B cell (primary cell): ENCODE measurements at regions not wholly inside any gene's neighbourhood (a gene's known extent, or its start where the extent isn't known, plus 50 kb on each side); places are given as distances from the start of the nearest gene placed in this dataset.
"Not testable (repeated sequence)": the region's sequence is repeated elsewhere in the genome, so short reads cannot be mapped to it uniquely, and the experiment has no call there.

Experiments
- ATAC-seq: fragments of 200-7000 bp; cut with Tn5 transposase; one replicate; pipeline ENCODE4 v1.10.0; 2021; ENCODE audit warnings: low read depth, mild to moderate bottlenecking, moderate number of reproducible peaks, moderate library complexity
- CTCF ChIA-PET: fragments of 350-600 bp; sonication (Branson Sonifier 250); formaldehyde crosslinking; loops from one replicate; lab custom pipeline; 2021; ENCODE audit warnings: antibody characterized with exemption, inconsistent platforms; lab: Charles Lee
- POLR2A ChIA-PET: fragments of 350-600 bp; sonication (Branson Sonifier 250); formaldehyde crosslinking; loops from one replicate; lab custom pipeline; 2021; ENCODE audit warnings: antibody characterized with exemption; lab: Charles Lee
- DNase-seq: peaks from one replicate; pipeline ENCODE4 v3.0.0; 2013
- H2AFZ ChIP-seq: 2 replicates; pipeline ENCODE4 v1.6.1; 2012; ENCODE audit warnings: mild to moderate bottlenecking, low read depth, low read length; ENCODE audit not compliant: insufficient read depth, poor library complexity, severe bottlenecking
- H3K27ac ChIP-seq, 2 donors: 1 replicate in 1 of 2; 2 replicates in 1 of 2; pipeline ENCODE4 v1.5.1; 2012 to 2013; ENCODE audit warnings: low read length in 2 of 2, mild to moderate bottlenecking in 2 of 2, moderate library complexity in 1 of 2
- H3K27me3 ChIP-seq, 4 experiments: fragments of 200-600 bp in 1 of 4; sonication (generic) in 1 of 4; replicated peaks in 1 of 4; 1 replicate in 2 of 4; 2 replicates in 2 of 4; pipeline versions ENCODE4 v1.6.1 to v1.7.0; 2013 to 2016; ENCODE audit warnings: low read length in 3 of 4, mild to moderate bottlenecking in 2 of 4, mixed read lengths in 1 of 4, moderate library complexity in 1 of 4; ENCODE audit not compliant: insufficient read depth in 4 of 4, control insufficient read depth in 3 of 4; ENCODE audit errors: control extremely low read depth in 1 of 4
- H3K36me3 ChIP-seq, 2 experiments: replicated peaks in 1 of 2; 1 replicate in 1 of 2; 2 replicates in 1 of 2; pipeline versions ENCODE4 v1.6.1 to v1.7.1; 2013; ENCODE audit warnings: low read length in 1 of 2; ENCODE audit not compliant: insufficient read depth in 2 of 2, control insufficient read depth in 1 of 2; ENCODE audit errors: control extremely low read depth in 1 of 2, extremely low read depth in 1 of 2
- H3K4me1 ChIP-seq, 2 donors: fragments of 200-600 bp in 1 of 2; sonication (generic) in 1 of 2; 1 replicate in 1 of 2; 2 replicates in 1 of 2; pipeline versions ENCODE4 v1.5.1 to v1.6.1; 2013 to 2017; ENCODE audit warnings: low read length in 2 of 2; ENCODE audit not compliant: control insufficient read depth in 2 of 2, insufficient read depth in 2 of 2
- H3K4me2 ChIP-seq: replicated peaks from 2 replicates; pipeline ENCODE3; 2012; ENCODE audit warnings: mild to moderate bottlenecking, low read depth, low read length; ENCODE audit not compliant: poor library complexity, severe bottlenecking
- H3K4me3 ChIP-seq, 5 experiments: fragments of 200-600 bp in 1 of 5; sonication (generic) in 1 of 5; 1 replicate in 3 of 5; 2 replicates in 2 of 5; pipeline versions ENCODE4 v1.5.1 to v1.7.0; 2011 to 2016; ENCODE audit warnings: low read length in 4 of 5, mild to moderate bottlenecking in 4 of 5, low read depth in 2 of 5, control low read depth in 1 of 5, moderate library complexity in 1 of 5; ENCODE audit not compliant: insufficient read depth in 1 of 5; ENCODE audit errors: control extremely low read depth in 1 of 5, extremely low read depth in 1 of 5
- H3K79me2 ChIP-seq: fragments of 200-600 bp; sonication (generic); one replicate; pipeline ENCODE4 v1.6.0; 2016; ENCODE audit warnings: low read length; ENCODE audit not compliant: control insufficient read depth, insufficient read depth
- H3K9ac ChIP-seq: fragments of 200-600 bp; sonication (generic); 2 replicates; pipeline ENCODE4 v1.6.1; 2017; ENCODE audit warnings: mild to moderate bottlenecking, low read length, moderate library complexity
- H3K9me3 ChIP-seq, 3 donors: one replicate each; pipeline versions ENCODE4 v1.6.1 to v1.7.1; 2013; ENCODE audit warnings: low read length in 2 of 3; ENCODE audit not compliant: control insufficient read depth in 2 of 3, insufficient read depth in 1 of 3; ENCODE audit errors: control extremely low read depth in 1 of 3
- H4K20me1 ChIP-seq: 2 replicates; pipeline ENCODE4 v1.6.0; 2012; ENCODE audit warnings: mild to moderate bottlenecking, low read length; ENCODE audit not compliant: insufficient read depth, control insufficient read depth, poor library complexity, severe bottlenecking
- H3K27ac Mint-ChIP-seq: one replicate; pipeline ENCODE4 v1.8.0; 2021; ENCODE audit warnings: mixed read lengths
- H3K27me3 Mint-ChIP-seq: one replicate; pipeline ENCODE4 v1.8.0; 2021; ENCODE audit warnings: mixed read lengths
- H3K4me1 Mint-ChIP-seq: one replicate; pipeline ENCODE4 v1.8.0; 2021; ENCODE audit warnings: mixed read lengths
- H3K4me3 Mint-ChIP-seq: one replicate; pipeline ENCODE4 v1.8.0; 2021; ENCODE audit warnings: mixed read lengths
- H3K9me3 Mint-ChIP-seq: one replicate; pipeline ENCODE4 v1.8.0; 2022; ENCODE audit warnings: mixed read lengths; ENCODE audit not compliant: insufficient read depth
- EZH2 ChIP-seq: IDR thresholded peaks from 2 replicates; pipeline ENCODE4 v1.6.1; 2012; ENCODE audit warnings: borderline replicate concordance, low read depth, mild to moderate bottlenecking, moderate library complexity, low read length; ENCODE audit not compliant: insufficient read depth, poor library complexity, severe bottlenecking
- WGBS: methylation state at CpG from one replicate; pipeline ENCODE4 v1.1.5; 2013; ENCODE audit warnings: missing lambda C conversion rate; ENCODE audit not compliant: insufficient coverage; 5-methylcytosine and 5-hydroxymethylcytosine counted together
- intact Hi-C: fragments of 100-400 bp; cut with micrococcal nuclease; formaldehyde crosslinking; loops from one replicate; pipeline ENCODE4 v1.10.0; 2022
- TF ChIP-seq, protein P1 (sequence below): fragments of 200-600 bp; IDR thresholded peaks from one replicate; pipeline ENCODE4 v1.8.0; 2022; ENCODE audit warnings: antibody characterized with exemption, mild to moderate bottlenecking

DNA sequence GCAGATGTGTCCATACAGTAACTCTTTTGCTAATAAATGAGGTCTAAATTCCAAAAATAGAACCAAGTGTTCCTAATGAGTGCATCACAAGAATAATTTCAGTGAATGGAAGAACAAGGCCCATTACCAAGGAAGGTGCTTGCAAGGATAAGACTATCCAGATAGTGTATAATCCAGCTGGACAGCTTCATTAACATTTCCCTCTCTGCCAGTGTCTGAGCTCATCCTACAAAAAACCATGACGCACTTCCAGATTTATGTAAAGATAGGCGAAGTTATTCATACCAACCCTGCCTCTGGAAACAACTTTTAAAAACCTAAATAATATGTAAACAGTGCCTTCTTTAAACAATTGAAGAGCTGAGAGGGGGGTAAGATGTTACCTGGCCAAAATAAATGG is 177.9 kb upstream of the STK26 start:
- no peak overlapping the region for H3K27ac ChIP-seq
- no peaks in the 10 kb centered on the region for H3K9me3 ChIP-seq
- POLR2A ChIA-PET, result interaction anchor here (0.6 kb wide), 1 partner anchor 579 kb away, joined by 3 read pairs; no protein-coding TSS in a partner anchor
- no peaks in the 10 kb centered on the region for H3K27me3 Mint-ChIP-seq
- no peaks in the 10 kb centered on the region for H3K79me2 ChIP-seq
- H3K9me3 Mint-ChIP-seq, result no peaks in the 10 kb centered on the region
- H3K4me1 Mint-ChIP-seq, result peaks cover 3% of the 10 kb centered on the region
- TF ChIP-seq EZH2, result no peak
- TF ChIP-seq, protein P1, sequence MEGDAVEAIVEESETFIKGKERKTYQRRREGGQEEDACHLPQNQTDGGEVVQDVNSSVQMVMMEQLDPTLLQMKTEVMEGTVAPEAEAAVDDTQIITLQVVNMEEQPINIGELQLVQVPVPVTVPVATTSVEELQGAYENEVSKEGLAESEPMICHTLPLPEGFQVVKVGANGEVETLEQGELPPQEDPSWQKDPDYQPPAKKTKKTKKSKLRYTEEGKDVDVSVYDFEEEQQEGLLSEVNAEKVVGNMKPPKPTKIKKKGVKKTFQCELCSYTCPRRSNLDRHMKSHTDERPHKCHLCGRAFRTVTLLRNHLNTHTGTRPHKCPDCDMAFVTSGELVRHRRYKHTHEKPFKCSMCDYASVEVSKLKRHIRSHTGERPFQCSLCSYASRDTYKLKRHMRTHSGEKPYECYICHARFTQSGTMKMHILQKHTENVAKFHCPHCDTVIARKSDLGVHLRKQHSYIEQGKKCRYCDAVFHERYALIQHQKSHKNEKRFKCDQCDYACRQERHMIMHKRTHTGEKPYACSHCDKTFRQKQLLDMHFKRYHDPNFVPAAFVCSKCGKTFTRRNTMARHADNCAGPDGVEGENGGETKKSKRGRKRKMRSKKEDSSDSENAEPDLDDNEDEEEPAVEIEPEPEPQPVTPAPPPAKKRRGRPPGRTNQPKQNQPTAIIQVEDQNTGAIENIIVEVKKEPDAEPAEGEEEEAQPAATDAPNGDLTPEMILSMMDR, result no peak
- peaks cover 6 to 7% of the 10 kb centered on the region in 2 donors for H3K4me1 ChIP-seq
- WGBS, result no CpG with 5 or more reads among the region's 2 CpGs
- intact Hi-C loops, result no loop called here
- no peak overlapping the region for H3K4me3 ChIP-seq
- no peaks in the 10 kb centered on the region for H3K36me3 ChIP-seq
- CTCF ChIA-PET, result interaction anchor here (0.7 to 5.2 kb wide), 4 partner anchors 9 to 786 kb away, joined by 3 to 35 read pairs (median 4); partner anchors contain the start of gene RAP2C
- H3K27ac Mint-ChIP-seq, result no peak overlapping the region
- no peaks in the 10 kb centered on the region for H4K20me1 ChIP-seq
- H3K27me3 ChIP-seq, result peaks cover 0 to 5% (median 0%) of the 10 kb centered on the region in 4 experiments
- H3K9ac ChIP-seq, result no peak overlapping the region
- H3K4me2 ChIP-seq, result no peak overlapping the region
- no peak overlapping the region for H2AFZ ChIP-seq
- DNase-seq, result no peak
- no peak overlapping the region for H3K4me3 Mint-ChIP-seq
- no peak for ATAC-seq

DNA sequence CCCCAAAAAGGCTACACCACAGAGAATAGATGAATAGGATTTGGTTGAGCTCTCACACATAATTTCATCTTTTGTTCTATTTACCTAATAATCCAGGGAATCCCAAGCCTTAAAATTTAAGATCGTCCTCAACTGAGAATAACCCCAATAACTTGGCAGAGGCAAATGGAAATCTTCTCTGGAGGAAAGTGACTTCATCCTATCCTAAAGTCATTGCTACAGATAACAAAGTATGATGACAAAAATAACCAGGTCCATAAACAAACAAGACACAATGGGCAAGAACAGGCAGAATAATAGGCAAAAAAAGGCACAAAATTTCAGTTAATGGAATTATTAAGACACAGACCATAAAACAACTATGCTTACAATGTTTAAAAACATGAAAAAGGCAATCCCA is 177.3 kb upstream of the STK26 start:
- no peaks in the 10 kb centered on the region for H3K9me3 ChIP-seq
- peaks cover 3% of the 10 kb centered on the region for H3K4me1 Mint-ChIP-seq
- ChIA-PET POLR2A (interaction anchor here (0.6 kb wide), 1 partner anchor 579 kb away, joined by 3 read pairs; no protein-coding TSS in a partner anchor), CTCF (interaction anchor here (1.4 to 5.2 kb wide), 2 partner anchors 9 to 374 kb away, joined by 3 to 35 read pairs; partner anchors contain the start of gene RAP2C)
- H3K27me3 ChIP-seq, result peaks cover 0 to 5% (median 0%) of the 10 kb centered on the region in 4 experiments
- no CpG with 5 or more reads among the region's 1 CpG for WGBS
- no peak overlapping the region for H3K4me3 ChIP-seq
- TF ChIP-seq, protein P1, result no peak
- H4K20me1 ChIP-seq, result no peaks in the 10 kb centered on the region
- H3K27me3 Mint-ChIP-seq, result no peaks in the 10 kb centered on the region
- no peak overlapping the region for H3K4me3 Mint-ChIP-seq
- intact Hi-C loops, result no loop called here
- H3K79me2 ChIP-seq, result no peaks in the 10 kb centered on the region
- no peak overlapping the region for H3K9ac ChIP-seq
- no peak overlapping the region for H3K4me2 ChIP-seq
- no peak overlapping the region for H3K27ac Mint-ChIP-seq
- H3K27ac ChIP-seq, result no peak overlapping the region
- ATAC-seq (no peak), DNase-seq (no peak)
- no peaks in the 10 kb centered on the region for H3K9me3 Mint-ChIP-seq
- peaks cover 6 to 7% of the 10 kb centered on the region in 2 donors for H3K4me1 ChIP-seq
- H2AFZ ChIP-seq, result no peak overlapping the region
- H3K36me3 ChIP-seq, result no peaks in the 10 kb centered on the region

DNA sequence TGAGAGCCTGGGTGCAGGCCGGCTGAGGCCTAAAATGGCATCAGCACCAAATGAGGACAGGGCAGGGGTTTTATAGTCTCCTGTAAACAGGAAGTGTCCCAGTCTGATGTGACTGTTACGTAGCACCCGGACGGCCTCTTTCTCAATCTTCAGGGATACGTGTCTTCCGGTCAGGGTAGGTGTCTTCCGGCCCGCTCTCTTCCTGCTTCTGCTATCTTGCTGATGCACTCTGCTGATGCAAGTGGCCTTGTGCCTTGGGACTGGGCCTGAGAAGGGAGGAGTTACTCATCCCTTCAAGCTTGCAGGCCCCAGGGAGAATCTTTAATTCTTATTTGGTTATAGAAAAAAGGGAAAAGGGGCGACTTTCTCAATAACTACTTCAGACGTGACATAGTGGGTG is 172.1 kb upstream of the STK26 start:
- DNase-seq, H3K4me1 ChIP-seq, ATAC-seq, H4K20me1 ChIP-seq, H3K9ac ChIP-seq, H3K27ac ChIP-seq, H3K9me3 Mint-ChIP-seq, H3K4me2 ChIP-seq, H3K9me3 ChIP-seq, H3K27me3 Mint-ChIP-seq, H2AFZ ChIP-seq, POLR2A ChIA-PET, H3K27me3 ChIP-seq, H3K36me3 ChIP-seq, H3K79me2 ChIP-seq, H3K4me3 Mint-ChIP-seq, CTCF ChIA-PET, H3K27ac Mint-ChIP-seq, H3K4me3 ChIP-seq, H3K4me1 Mint-ChIP-seq: not testable (repeated sequence)
- WGBS, result 92% methylated on average over 2 of the region's 10 CpGs
- intact Hi-C loops, result loop anchor here (5.0 to 10.0 kb wide), 2 partner anchors 441 to 764 kb away; no protein-coding TSS in a partner anchor
